Endodermal cell (in vitro differentiated cells): ENCODE measurements at regions not wholly inside any gene's neighbourhood (a gene's known extent, or its start where the extent isn't known, plus 50 kb on each side); places are given as distances from the start of the nearest gene placed in this dataset.

Experiments
- DNase-seq: peaks from one replicate; pipeline ENCODE4 v3.0.0-alpha.2; 2017
- H3K27ac ChIP-seq: 2 replicates; pipeline ENCODE4 v1.5.1; 2013; ENCODE audit warnings: mild to moderate bottlenecking, low read depth, low read length, moderate library complexity
- H3K27me3 ChIP-seq: 2 replicates; pipeline ENCODE4 v1.6.1; 2013; ENCODE audit warnings: mild to moderate bottlenecking, low read length, moderate library complexity; ENCODE audit not compliant: insufficient read depth, control insufficient read depth, poor library complexity, severe bottlenecking
- H3K36me3 ChIP-seq: 2 replicates; pipeline ENCODE4 v1.7.0; 2013; ENCODE audit warnings: mild to moderate bottlenecking, low read length, moderate library complexity; ENCODE audit not compliant: control insufficient read depth, insufficient read depth
- H3K4me1 ChIP-seq: one replicate; pipeline ENCODE4 v1.7.0; 2013; ENCODE audit warnings: low read length; ENCODE audit not compliant: control insufficient read depth, insufficient read depth
- H3K4me3 ChIP-seq: 2 replicates; pipeline ENCODE4 v1.5.1; 2013; ENCODE audit warnings: mild to moderate bottlenecking, low read length, moderate library complexity
- H3K9ac ChIP-seq: 2 replicates; pipeline ENCODE4 v1.6.1; 2013; ENCODE audit warnings: mild to moderate bottlenecking, low read length, moderate library complexity; ENCODE audit not compliant: poor library complexity, severe bottlenecking; ENCODE audit errors: extremely low read depth
- H3K9me3 ChIP-seq: 2 replicates; pipeline ENCODE4 v1.6.1; 2013; ENCODE audit warnings: mild to moderate bottlenecking, low read length, moderate library complexity; ENCODE audit not compliant: control insufficient read depth
- H3K27ac Mint-ChIP-seq: 2 replicates; pipeline ENCODE4 v1.8.0; 2020; ENCODE audit warnings: mixed read lengths
- H3K27me3 Mint-ChIP-seq: 2 replicates; pipeline ENCODE4 v1.8.0; 2021; ENCODE audit warnings: mild to moderate bottlenecking, mixed read lengths; ENCODE audit not compliant: insufficient read depth
- H3K36me3 Mint-ChIP-seq: 2 replicates; pipeline ENCODE4 v1.8.0; 2020; ENCODE audit warnings: low read depth, mixed read lengths
- H3K4me1 Mint-ChIP-seq: 2 replicates; pipeline ENCODE4 v1.8.0; 2020; ENCODE audit warnings: mixed read lengths
- H3K4me3 Mint-ChIP-seq: 2 replicates; pipeline ENCODE4 v1.8.0; 2020; ENCODE audit warnings: mild to moderate bottlenecking, moderate library complexity, mixed read lengths
- H3K9me3 Mint-ChIP-seq: 2 replicates; pipeline ENCODE4 v1.8.0; 2020; ENCODE audit warnings: mild to moderate bottlenecking, mixed read lengths
- WGBS, 2 experiments: methylation state at CpG; one replicate each; pipeline versions ENCODE4 v1.1.5 to v1.1.7; 2013; ENCODE audit warnings: missing lambda C conversion rate in 2 of 2, mixed read lengths in 1 of 2; ENCODE audit not compliant: insufficient coverage in 1 of 2, insufficient read length in 1 of 2; 5-methylcytosine and 5-hydroxymethylcytosine counted together
- TF ChIP-seq, protein P1 (sequence below): fragments of 200-600 bp; sonication (generic); conservative IDR thresholded peaks from 2 replicates; pipeline ENCODE4 v1.5.0; 2021; ENCODE audit warnings: antibody characterized with exemption, mild to moderate bottlenecking

DNA sequence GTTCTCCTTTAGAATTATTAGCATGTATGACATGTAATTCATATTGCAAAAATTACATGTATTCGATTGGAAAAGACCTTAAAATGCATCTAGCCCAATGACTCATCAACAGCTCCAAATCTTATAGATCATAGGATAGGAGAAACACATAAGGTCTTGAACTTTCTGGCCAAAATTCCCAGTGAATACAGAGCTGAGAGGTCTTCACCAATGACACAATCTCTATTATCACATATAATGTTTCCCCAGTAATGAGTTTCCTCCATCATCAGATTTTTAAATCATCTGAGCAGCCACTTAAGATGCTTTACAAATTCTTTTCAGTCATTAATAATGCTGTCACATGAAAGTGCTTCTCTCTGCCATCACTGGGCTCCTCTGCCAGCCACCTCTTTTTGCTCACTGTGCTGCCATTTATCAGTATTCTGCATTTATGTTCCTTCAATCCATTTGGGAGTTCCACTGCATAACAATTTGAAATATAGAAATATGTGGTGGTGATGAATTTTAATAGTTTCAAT, 804.9 kb downstream of the SUCLG1 start:
- Mint-ChIP-seq H3K9me3 (no peaks in the 10 kb centered on the region), H3K27ac (no peak overlapping the region)

DNA sequence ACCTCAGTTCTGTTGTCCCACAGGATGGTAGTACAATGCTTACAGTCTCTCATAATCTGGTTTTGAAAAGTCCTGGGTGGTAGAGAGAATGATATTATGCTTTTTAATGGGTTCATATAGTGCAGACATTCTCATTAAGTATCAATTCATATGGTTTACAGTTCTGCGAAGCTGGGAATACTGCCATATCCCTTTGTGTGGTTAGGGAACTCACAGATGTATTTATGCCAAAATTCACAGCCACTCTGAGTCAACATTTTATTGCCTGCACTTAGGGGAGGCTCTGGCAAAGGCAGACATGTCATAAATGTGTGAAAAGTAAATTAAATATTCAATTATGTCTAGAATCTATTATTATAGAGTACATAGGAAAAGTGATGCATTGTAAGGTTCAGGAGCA, 808.2 kb downstream of the SUCLG1 start:
- Mint-ChIP-seq H3K4me3 (no peak overlapping the region), H3K36me3 (no peaks in the 10 kb centered on the region), H3K27ac (no peak overlapping the region), H3K9me3 (no peaks in the 10 kb centered on the region), H3K4me1 (peaks cover 5% of the 10 kb centered on the region), H3K27me3 (no peaks in the 10 kb centered on the region)
- TF ChIP-seq, protein P1, sequence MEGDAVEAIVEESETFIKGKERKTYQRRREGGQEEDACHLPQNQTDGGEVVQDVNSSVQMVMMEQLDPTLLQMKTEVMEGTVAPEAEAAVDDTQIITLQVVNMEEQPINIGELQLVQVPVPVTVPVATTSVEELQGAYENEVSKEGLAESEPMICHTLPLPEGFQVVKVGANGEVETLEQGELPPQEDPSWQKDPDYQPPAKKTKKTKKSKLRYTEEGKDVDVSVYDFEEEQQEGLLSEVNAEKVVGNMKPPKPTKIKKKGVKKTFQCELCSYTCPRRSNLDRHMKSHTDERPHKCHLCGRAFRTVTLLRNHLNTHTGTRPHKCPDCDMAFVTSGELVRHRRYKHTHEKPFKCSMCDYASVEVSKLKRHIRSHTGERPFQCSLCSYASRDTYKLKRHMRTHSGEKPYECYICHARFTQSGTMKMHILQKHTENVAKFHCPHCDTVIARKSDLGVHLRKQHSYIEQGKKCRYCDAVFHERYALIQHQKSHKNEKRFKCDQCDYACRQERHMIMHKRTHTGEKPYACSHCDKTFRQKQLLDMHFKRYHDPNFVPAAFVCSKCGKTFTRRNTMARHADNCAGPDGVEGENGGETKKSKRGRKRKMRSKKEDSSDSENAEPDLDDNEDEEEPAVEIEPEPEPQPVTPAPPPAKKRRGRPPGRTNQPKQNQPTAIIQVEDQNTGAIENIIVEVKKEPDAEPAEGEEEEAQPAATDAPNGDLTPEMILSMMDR: no peak
- Histone ChIP-seq H3K4me1 (no peaks in the 10 kb centered on the region), H3K36me3 (no peaks in the 10 kb centered on the region), H3K27ac (no peak overlapping the region), H3K27me3 (no peaks in the 10 kb centered on the region), H3K9ac (no peak overlapping the region), H3K9me3 (no peaks in the 10 kb centered on the region), H3K4me3 (no peak overlapping the region)
- no peak for DNase-seq
- 87 to 100% methylated on average over 1 of the region's 1 CpG for whole genome bisulfite sequencing, 2 experiments

More for the DNA sequence above, 804.9 kb downstream of the SUCLG1 start:
- Histone ChIP-seq H3K9ac (no peak overlapping the region), H3K4me3 (no peak overlapping the region), H3K27ac (no peak overlapping the region), H3K36me3 (no peaks in the 10 kb centered on the region), H3K27me3 (no peaks in the 10 kb centered on the region), H3K9me3 (no peaks in the 10 kb centered on the region), H3K4me1 (no peaks in the 10 kb centered on the region)
- no peaks in the 10 kb centered on the region for H3K36me3 Mint-ChIP-seq
- TF ChIP-seq, protein P1: no peak
- H3K27me3 Mint-ChIP-seq: no peaks in the 10 kb centered on the region
- no peak for DNase-seq
- no peak overlapping the region for H3K4me3 Mint-ChIP-seq
- no peaks in the 10 kb centered on the region for H3K4me1 Mint-ChIP-seq
- WGBS, 2 experiments: 91% methylated on average over 1 of the region's 1 CpG; no CpG with 5 or more reads in 1 of the 2 experiments

DNA sequence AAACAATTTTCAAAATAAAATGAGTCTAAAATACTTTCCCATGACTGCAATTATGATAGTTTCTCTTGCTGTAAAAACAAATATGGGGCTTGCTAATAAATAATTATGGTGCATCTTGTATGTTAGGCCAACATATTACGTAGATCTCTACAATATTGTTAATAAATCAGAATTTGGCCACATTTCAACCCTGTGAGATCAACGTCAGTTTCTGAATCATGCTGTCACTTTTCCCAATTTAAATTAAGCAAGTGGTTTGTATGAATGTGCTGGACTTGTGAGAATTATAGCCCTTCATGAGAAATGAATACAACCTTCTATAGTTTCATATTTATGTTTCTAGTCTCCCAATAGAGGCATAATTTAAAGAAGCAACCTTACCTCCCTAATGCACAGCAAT, 808.9 kb downstream of the SUCLG1 start:
- no peak overlapping the region for H3K4me3 Mint-ChIP-seq
- DNase-seq: no peak
- H3K4me3 ChIP-seq: no peak overlapping the region
- H3K9ac ChIP-seq: no peak overlapping the region
- H3K27me3 Mint-ChIP-seq: no peaks in the 10 kb centered on the region
- peaks cover 5% of the 10 kb centered on the region for H3K4me1 Mint-ChIP-seq
- no peak overlapping the region for H3K27ac Mint-ChIP-seq
- H3K27me3 ChIP-seq: no peaks in the 10 kb centered on the region
- 83% methylated on average over 2 of the region's 2 CpGs; no CpG with 5 or more reads in 1 of the 2 experiments for WGBS, 2 experiments
- H3K36me3 Mint-ChIP-seq: no peaks in the 10 kb centered on the region
- no peak overlapping the region for H3K27ac ChIP-seq
- H3K9me3 ChIP-seq: no peaks in the 10 kb centered on the region
- no peaks in the 10 kb centered on the region for H3K9me3 Mint-ChIP-seq
- no peaks in the 10 kb centered on the region for H3K4me1 ChIP-seq
- no peaks in the 10 kb centered on the region for H3K36me3 ChIP-seq
- TF ChIP-seq, protein P1: no peak
